Activated CD8-positive, alpha-beta memory T cell treated with anti-CD3 and anti-CD28 coated beads, Interleukin-2, amount 10 ng/mL, durations not matched to agents 7 days and 5 days (primary cell): ENCODE measurements at regions not wholly inside any gene's neighbourhood (a gene's known extent, or its start where the extent isn't known, plus 50 kb on each side); places are given as distances from the start of the nearest gene placed in this dataset.

Experiments
- ATAC-seq: fragments of 150-1000 bp; cut with Tn5 transposase; one replicate; pipeline ENCODE4 v1.10.0; 2021; ENCODE audit warnings: moderate library complexity
- CTCF ChIA-PET: fragments of 350-600 bp; sonication (Branson Sonifier 250); formaldehyde crosslinking; loops from one replicate; lab custom pipeline; 2021; ENCODE audit warnings: antibody characterized with exemption; lab: Charles Lee
- DNase-seq: peaks from one replicate; pipeline ENCODE4 v3.0.0-alpha.2; 2020
- H3K27ac Mint-ChIP-seq: one replicate; pipeline ENCODE4 v1.8.0; 2021; ENCODE audit warnings: mild to moderate bottlenecking, mixed read lengths
- H3K27me3 Mint-ChIP-seq: one replicate; pipeline ENCODE4 v1.8.0; 2021; ENCODE audit warnings: mixed read lengths
- H3K36me3 Mint-ChIP-seq: one replicate; pipeline ENCODE4 v1.8.0; 2021; ENCODE audit warnings: mild to moderate bottlenecking, mixed read lengths
- H3K4me1 Mint-ChIP-seq: one replicate; pipeline ENCODE4 v1.8.0; 2021; ENCODE audit warnings: mixed read lengths
- H3K4me3 Mint-ChIP-seq: one replicate; pipeline ENCODE4 v1.8.0; 2021; ENCODE audit warnings: mild to moderate bottlenecking, moderate library complexity, mixed read lengths
- H3K9me3 Mint-ChIP-seq: one replicate; pipeline ENCODE4 v1.8.0; 2022; ENCODE audit warnings: low read depth, mixed read lengths

- no peak overlapping the region for H3K27ac Mint-ChIP-seq
- no peaks in the 10 kb centered on the region for H3K9me3 Mint-ChIP-seq
- no peaks in the 10 kb centered on the region for H3K4me1 Mint-ChIP-seq
- H3K27me3 Mint-ChIP-seq = no peaks in the 10 kb centered on the region
- H3K4me3 Mint-ChIP-seq = no peak overlapping the region
- no peak for ATAC-seq
- CTCF ChIA-PET = no interaction called here
- DNase-seq = no peak
- no peaks in the 10 kb centered on the region for H3K36me3 Mint-ChIP-seq
Observed at GRCh38 chr2:168300460-168300859, 53.1 kb upstream of the STK39 start.

- DNase-seq = no peak
- CTCF ChIA-PET = no interaction called here
Observed at GRCh38 chr2:168304024-168304681, 56.8 kb upstream of the STK39 start.

GRCh38 chr2:168307379-168307778 lies 60.0 kb upstream of the STK39 start:
- peaks cover 11% of the 10 kb centered on the region for H3K9me3 Mint-ChIP-seq

More at GRCh38 chr2:168304024-168304681, 56.8 kb upstream of the STK39 start:
- Mint-ChIP-seq H3K4me3 (no peak overlapping the region), H3K4me1 (no peaks in the 10 kb centered on the region), H3K36me3 (no peaks in the 10 kb centered on the region), H3K27ac (no peak overlapping the region), H3K9me3 (peaks cover 11% of the 10 kb centered on the region), H3K27me3 (peaks cover 8% of the 10 kb centered on the region)
- no peak for ATAC-seq

GRCh38 chr2:168310580-168310979 lies 63.2 kb upstream of the STK39 start:
- no peak overlapping the region for H3K4me3 Mint-ChIP-seq

More at GRCh38 chr2:168307379-168307778, 60.0 kb upstream of the STK39 start:
- no peak for DNase-seq
- no peak overlapping the region for H3K4me3 Mint-ChIP-seq
- no peak for ATAC-seq
- H3K36me3 Mint-ChIP-seq = no peaks in the 10 kb centered on the region
- CTCF ChIA-PET = interaction anchor here (1.0 kb wide), 1 partner anchor 16 kb away, joined by 3 read pairs; no protein-coding TSS in a partner anchor
- H3K27me3 Mint-ChIP-seq = peaks cover 8% of the 10 kb centered on the region
- H3K27ac Mint-ChIP-seq = no peak overlapping the region
- no peaks in the 10 kb centered on the region for H3K4me1 Mint-ChIP-seq

GRCh38 chr2:168311261-168311910 lies 64.0 kb upstream of the STK39 start:
- Mint-ChIP-seq H3K27me3 (peaks cover 2% of the 10 kb centered on the region), H3K9me3 (peaks cover 11% of the 10 kb centered on the region), H3K4me3 (no peak overlapping the region), H3K36me3 (no peaks in the 10 kb centered on the region), H3K4me1 (no peaks in the 10 kb centered on the region), H3K27ac (no peak overlapping the region)
- ATAC-seq = no peak
- CTCF ChIA-PET = no interaction called here
- DNase-seq = no peak

More at GRCh38 chr2:168310580-168310979, 63.2 kb upstream of the STK39 start:
- Mint-ChIP-seq H3K27me3 (peaks cover 8% of the 10 kb centered on the region), H3K4me1 (no peaks in the 10 kb centered on the region), H3K36me3 (no peaks in the 10 kb centered on the region), H3K27ac (no peak overlapping the region), H3K9me3 (peaks cover 11% of the 10 kb centered on the region)
- CTCF ChIA-PET = no interaction called here
- ATAC-seq = no peak
- no peak for DNase-seq

GRCh38 chr2:168312036-168312822 lies 64.8 kb upstream of the STK39 start:
- H3K36me3 Mint-ChIP-seq = no peaks in the 10 kb centered on the region
- CTCF ChIA-PET = interaction anchor here (1.4 kb wide), 1 partner anchor 9 kb away, joined by 3 read pairs; no protein-coding TSS in a partner anchor
- ATAC-seq (no peak), DNase-seq (no peak)
- peaks cover 10% of the 10 kb centered on the region for H3K9me3 Mint-ChIP-seq
- H3K27ac Mint-ChIP-seq = no peak overlapping the region
- no peaks in the 10 kb centered on the region for H3K4me1 Mint-ChIP-seq
- peaks cover 2% of the 10 kb centered on the region for H3K27me3 Mint-ChIP-seq
- no peak overlapping the region for H3K4me3 Mint-ChIP-seq

GRCh38 chr2:168314236-168314635 lies 66.8 kb upstream of the STK39 start:
- Mint-ChIP-seq H3K4me1 (no peaks in the 10 kb centered on the region), H3K27me3 (no peaks in the 10 kb centered on the region), H3K4me3 (no peak overlapping the region), H3K27ac (no peak overlapping the region), H3K9me3 (no peaks in the 10 kb centered on the region), H3K36me3 (no peaks in the 10 kb centered on the region)
- DNase-seq (no peak), ATAC-seq (no peak)
- CTCF ChIA-PET = no interaction called here

GRCh38 chr2:168315331-168316072 lies 68.1 kb upstream of the STK39 start:
- DNase-seq (no peak), ATAC-seq (no peak)
- no peaks in the 10 kb centered on the region for H3K4me1 Mint-ChIP-seq
- peaks cover 4% of the 10 kb centered on the region for H3K27me3 Mint-ChIP-seq
- no peaks in the 10 kb centered on the region for H3K9me3 Mint-ChIP-seq
- H3K4me3 Mint-ChIP-seq = no peak overlapping the region
- no peak overlapping the region for H3K27ac Mint-ChIP-seq
- CTCF ChIA-PET = no interaction called here
- no peaks in the 10 kb centered on the region for H3K36me3 Mint-ChIP-seq

GRCh38 chr2:168316073-168316440 lies 68.7 kb upstream of the STK39 start:
- CTCF ChIA-PET = no interaction called here
- no peak for DNase-seq
- H3K4me3 Mint-ChIP-seq = no peak overlapping the region
- peaks cover 8% of the 10 kb centered on the region for H3K27me3 Mint-ChIP-seq
- no peaks in the 10 kb centered on the region for H3K36me3 Mint-ChIP-seq
- no peak overlapping the region for H3K27ac Mint-ChIP-seq
- H3K4me1 Mint-ChIP-seq = no peaks in the 10 kb centered on the region
- no peak for ATAC-seq
- H3K9me3 Mint-ChIP-seq = no peaks in the 10 kb centered on the region

GRCh38 chr2:168317282-168317681 lies 69.9 kb upstream of the STK39 start:
- H3K4me1 Mint-ChIP-seq = no peaks in the 10 kb centered on the region
- ATAC-seq (no peak), DNase-seq (no peak)
- H3K9me3 Mint-ChIP-seq = no peaks in the 10 kb centered on the region
- CTCF ChIA-PET = no interaction called here
- H3K36me3 Mint-ChIP-seq = no peaks in the 10 kb centered on the region
- H3K27me3 Mint-ChIP-seq = peaks cover 20% of the 10 kb centered on the region
- no peak overlapping the region for H3K27ac Mint-ChIP-seq
- H3K4me3 Mint-ChIP-seq = no peak overlapping the region

- no peak overlapping the region for H3K27ac Mint-ChIP-seq
- no peak for ATAC-seq
- H3K9me3 Mint-ChIP-seq = no peaks in the 10 kb centered on the region
- H3K36me3 Mint-ChIP-seq = no peaks in the 10 kb centered on the region
- no peaks in the 10 kb centered on the region for H3K4me1 Mint-ChIP-seq
- CTCF ChIA-PET = no interaction called here
- DNase-seq = no peak
- H3K4me3 Mint-ChIP-seq = no peak overlapping the region
- H3K27me3 Mint-ChIP-seq = peaks cover 44% of the 10 kb centered on the region
Observed at GRCh38 chr2:168320267-168320666, 72.9 kb upstream of the STK39 start.

GRCh38 chr2:168322325-168323007 lies 75.1 kb upstream of the STK39 start:
- DNase-seq (no peak), ATAC-seq (no peak)
- Mint-ChIP-seq H3K4me1 (no peaks in the 10 kb centered on the region), H3K36me3 (no peaks in the 10 kb centered on the region), H3K27me3 (peaks cover 44% of the 10 kb centered on the region), H3K27ac (no peak overlapping the region), H3K9me3 (no peaks in the 10 kb centered on the region), H3K4me3 (no peak overlapping the region)
- CTCF ChIA-PET = no interaction called here
